Common myeloid progenitor, CD34-positive (primary cell): ENCODE measurements at regions not wholly inside any gene's neighbourhood (a gene's known extent, or its start where the extent isn't known, plus 50 kb on each side); places are given as distances from the start of the nearest gene placed in this dataset.

Source experiments
- CTCF ChIA-PET: fragments of 350-600 bp; sonication (Branson Sonifier 250); formaldehyde crosslinking; loops from one replicate; lab custom pipeline; 2021; ENCODE audit warnings: antibody characterized with exemption; lab: Charles Lee
- POLR2A ChIA-PET: fragments of 350-600 bp; sonication (Branson Sonifier 250); formaldehyde crosslinking; loops from one replicate; lab custom pipeline; 2021; ENCODE audit warnings: antibody characterized with exemption; lab: Charles Lee
- DNase-seq, 3 donors: peaks; one replicate each; pipeline versions ENCODE4 v3.0.0 to v3.0.0-alpha.2; 2013
- H3K27ac ChIP-seq, 2 experiments: 1 replicate in 1 of 2; 2 replicates in 1 of 2; pipeline ENCODE4 v1.7.0; 2013; ENCODE audit warnings: inconsistent platforms in 2 of 2, low read length in 2 of 2, mild to moderate bottlenecking in 2 of 2, low read depth in 1 of 2, moderate library complexity in 1 of 2; ENCODE audit not compliant: severe bottlenecking in 2 of 2, insufficient read depth in 1 of 2, poor library complexity in 1 of 2
- H3K27me3 ChIP-seq, 5 experiments: replicated peaks in 2 of 5; 1 replicate in 3 of 5; 2 replicates in 2 of 5; pipeline versions ENCODE4 v1.6.1 to v1.7.0; 2013; ENCODE audit warnings: low read length in 4 of 5, mild to moderate bottlenecking in 2 of 5, moderate library complexity in 2 of 5, inconsistent platforms in 1 of 5; ENCODE audit not compliant: insufficient read depth in 5 of 5, control insufficient read depth in 4 of 5
- H3K36me3 ChIP-seq, 4 experiments: 1 replicate in 2 of 4; 2 replicates in 2 of 4; pipeline versions ENCODE4 v1.6.1 to v1.7.0; 2013; ENCODE audit warnings: low read length in 3 of 4, control low read depth in 1 of 4, mild to moderate bottlenecking in 1 of 4; ENCODE audit not compliant: control insufficient read depth in 4 of 4, insufficient read depth in 4 of 4
- H3K4me1 ChIP-seq, 4 experiments: 1 replicate in 3 of 4; 2 replicates in 1 of 4; pipeline versions ENCODE4 v1.6.1 to v1.7.1; 2013; ENCODE audit warnings: low read length in 3 of 4, mild to moderate bottlenecking in 3 of 4, control low read depth in 1 of 4, inconsistent platforms in 1 of 4, moderate library complexity in 1 of 4; ENCODE audit not compliant: control insufficient read depth in 4 of 4, insufficient read depth in 4 of 4; ENCODE audit errors: control extremely low read depth in 1 of 4
- H3K4me3 ChIP-seq, 7 experiments: 1 replicate in 4 of 7; 2 replicates in 3 of 7; pipeline versions ENCODE4 v1.5.1 to v1.7.0; 2013; ENCODE audit warnings: mild to moderate bottlenecking in 7 of 7, low read length in 6 of 7, moderate library complexity in 6 of 7, inconsistent platforms in 2 of 7, low read depth in 2 of 7, control low read depth in 1 of 7; ENCODE audit not compliant: insufficient read depth in 4 of 7, control insufficient read depth in 1 of 7; ENCODE audit errors: extremely low read depth in 1 of 7
- H3K9me3 ChIP-seq, 5 experiments: 1 replicate in 4 of 5; 2 replicates in 1 of 5; pipeline versions ENCODE4 v1.6.1 to v1.7.1; 2013; ENCODE audit warnings: low read length in 4 of 5, mild to moderate bottlenecking in 2 of 5, inconsistent platforms in 1 of 5, low read depth in 1 of 5, moderate library complexity in 1 of 5; ENCODE audit not compliant: control insufficient read depth in 4 of 5, insufficient read depth in 2 of 5; ENCODE audit errors: control extremely low read depth in 1 of 5
- WGBS: methylation state at CpG from one replicate; pipeline ENCODE4 v1.1.5; 2013; ENCODE audit not compliant: insufficient coverage; 5-methylcytosine and 5-hydroxymethylcytosine counted together

GRCh38 chr4:38464328-38464727 lies 199.7 kb upstream of the KLF3 start:
- H3K27ac ChIP-seq: no peak overlapping the region
- CTCF ChIA-PET: no interaction called here
- H3K9me3 ChIP-seq: peaks cover 0 to 18% (median 4%) of the 10 kb centered on the region in 5 experiments
- no peaks in the 10 kb centered on the region for H3K36me3 ChIP-seq
- no peak for DNase-seq
- POLR2A ChIA-PET: no interaction called here
- no peaks in the 10 kb centered on the region for H3K27me3 ChIP-seq
- no peaks in the 10 kb centered on the region for H3K4me1 ChIP-seq
- 94% methylated on average over 4 of the region's 4 CpGs for WGBS
- no peak overlapping the region for H3K4me3 ChIP-seq

GRCh38 chr4:38466401-38466800 lies 197.6 kb upstream of the KLF3 start:
- POLR2A ChIA-PET: no interaction called here
- WGBS: 100% methylated on average over 1 of the region's 1 CpG
- H3K4me1 ChIP-seq: no peaks in the 10 kb centered on the region

GRCh38 chr4:38467296-38467695 lies 196.7 kb upstream of the KLF3 start:
- H3K27me3 ChIP-seq: no peaks in the 10 kb centered on the region
- peaks cover 0 to 19% (median 4%) of the 10 kb centered on the region in 5 experiments for H3K9me3 ChIP-seq
- no peak overlapping the region for H3K27ac ChIP-seq
- 100% methylated on average over 1 of the region's 1 CpG for WGBS
- ChIA-PET CTCF (no interaction called here), POLR2A (no interaction called here)
- H3K4me1 ChIP-seq: no peaks in the 10 kb centered on the region
- H3K4me3 ChIP-seq: no peak overlapping the region
- no peaks in the 10 kb centered on the region for H3K36me3 ChIP-seq
- DNase-seq: no peak

More at GRCh38 chr4:38466401-38466800, 197.6 kb upstream of the KLF3 start:
- Histone ChIP-seq H3K27me3 (no peaks in the 10 kb centered on the region), H3K36me3 (no peaks in the 10 kb centered on the region), H3K4me3 (no peak overlapping the region), H3K9me3 (peaks cover 0 to 19% (median 4%) of the 10 kb centered on the region in 5 experiments), H3K27ac (no peak overlapping the region)
- DNase-seq: no peak
- CTCF ChIA-PET: no interaction called here

GRCh38 chr4:38468339-38468866 lies 195.6 kb upstream of the KLF3 start:
- POLR2A ChIA-PET: no interaction called here
- no peak for DNase-seq
- WGBS: 100% methylated on average over 2 of the region's 3 CpGs
- CTCF ChIA-PET: no interaction called here
- Histone ChIP-seq H3K27ac (no peak overlapping the region), H3K9me3 (peaks cover 0 to 19% (median 4%) of the 10 kb centered on the region in 5 experiments), H3K27me3 (no peaks in the 10 kb centered on the region), H3K4me1 (no peaks in the 10 kb centered on the region), H3K36me3 (no peaks in the 10 kb centered on the region), H3K4me3 (no peak overlapping the region)

DNA sequence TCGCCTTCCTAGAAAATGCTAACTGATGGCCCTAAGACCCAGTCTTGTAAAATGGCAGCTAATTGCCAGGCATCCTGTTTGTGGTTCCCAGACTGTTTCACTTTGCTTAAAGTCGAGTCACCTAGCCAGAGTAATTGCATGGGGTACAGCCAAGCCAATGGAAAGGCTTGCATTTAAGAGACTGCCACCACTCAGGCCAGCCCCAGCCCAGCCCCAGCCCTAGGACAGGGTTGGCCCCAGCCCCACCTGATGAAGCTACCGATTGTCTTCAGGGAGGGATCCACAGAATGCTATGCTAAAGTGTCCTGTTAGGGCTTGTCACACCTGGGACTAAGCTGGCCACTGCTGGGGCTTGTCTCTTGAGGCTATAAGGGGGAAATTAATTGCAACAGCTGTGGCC lies 194.6 kb upstream of the KLF3 start:
- Histone ChIP-seq H3K9me3 (peaks cover 0 to 19% (median 4%) of the 10 kb centered on the region in 5 experiments), H3K4me1 (no peaks in the 10 kb centered on the region), H3K27ac (no peak overlapping the region), H3K27me3 (no peaks in the 10 kb centered on the region), H3K4me3 (no peak overlapping the region), H3K36me3 (no peaks in the 10 kb centered on the region)
- CTCF ChIA-PET: interaction anchor here (0.5 to 1.4 kb wide), 2 partner anchors 17 to 154 kb away, joined by 3 read pairs; no protein-coding TSS in a partner anchor
- DNase-seq: no peak
- POLR2A ChIA-PET: no interaction called here
- 94% methylated on average over 3 of the region's 3 CpGs for WGBS

DNA sequence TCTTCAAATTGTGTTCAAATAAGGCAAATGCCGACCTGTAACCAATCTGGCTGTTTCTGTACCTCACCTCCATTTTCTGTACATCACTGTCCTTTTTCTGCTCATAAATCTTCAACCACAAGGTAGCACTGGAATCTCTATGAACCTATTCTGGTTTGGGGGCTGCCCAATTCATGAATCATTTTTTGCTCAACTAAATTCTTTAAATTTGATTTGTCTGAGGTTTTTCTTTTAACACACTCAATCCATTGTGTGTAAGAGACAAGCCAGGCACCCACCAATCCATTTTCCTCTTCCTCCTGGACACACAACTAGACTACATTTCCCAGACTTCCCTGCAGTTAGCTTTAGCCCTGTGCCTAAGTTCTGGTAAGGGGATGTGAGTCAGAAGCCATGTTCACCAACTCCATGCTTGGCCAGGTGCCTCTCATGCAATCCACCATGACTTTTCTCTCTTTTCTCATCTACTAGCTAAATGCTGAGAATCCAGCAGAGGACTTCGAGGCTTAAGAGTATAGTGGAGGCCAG lies 193.2 kb upstream of the KLF3 start:
- ChIA-PET POLR2A (no interaction called here), CTCF (interaction anchor here (0.9 kb wide), 1 partner anchor 9 kb away, joined by 3 read pairs; no protein-coding TSS in a partner anchor)
- DNase-seq: no peak
- 100% methylated on average over 2 of the region's 2 CpGs for WGBS
- Histone ChIP-seq H3K36me3 (no peaks in the 10 kb centered on the region), H3K4me1 (no peaks in the 10 kb centered on the region), H3K27ac (no peak overlapping the region), H3K4me3 (no peak overlapping the region), H3K27me3 (no peaks in the 10 kb centered on the region), H3K9me3 (peaks cover 0 to 19% (median 4%) of the 10 kb centered on the region in 5 experiments)

- POLR2A ChIA-PET: no interaction called here
- Histone ChIP-seq H3K9me3 (no peaks in the 10 kb centered on the region), H3K36me3 (no peaks in the 10 kb centered on the region), H3K27ac (no peak overlapping the region), H3K27me3 (no peaks in the 10 kb centered on the region), H3K4me1 (no peaks in the 10 kb centered on the region), H3K4me3 (no peak overlapping the region)
- DNase-seq: no peak
- 71% methylated on average over 1 of the region's 1 CpG for WGBS
- CTCF ChIA-PET: no interaction called here
Measured at GRCh38 chr4:38482696-38483095, 181.3 kb upstream of the KLF3 start.
